Stimulated activated CD4-positive, alpha-beta T cell treated with anti-CD3 and anti-CD28 coated beads, Interleukin-2, amount 100 ng/mL, for 24 hours (primary cell): ENCODE measurements at regions not wholly inside any gene's neighbourhood (a gene's known extent, or its start where the extent isn't known, plus 50 kb on each side); places are given as distances from the start of the nearest gene placed in this dataset.
"Not testable (repeated sequence)": the region's sequence is repeated elsewhere in the genome, so short reads cannot be mapped to it uniquely, and the experiment has no call there.

Experiments used
- DNase-seq, 2 donors: peaks; one replicate each; pipeline ENCODE4 v3.0.0-alpha.2; 2020

DNA sequence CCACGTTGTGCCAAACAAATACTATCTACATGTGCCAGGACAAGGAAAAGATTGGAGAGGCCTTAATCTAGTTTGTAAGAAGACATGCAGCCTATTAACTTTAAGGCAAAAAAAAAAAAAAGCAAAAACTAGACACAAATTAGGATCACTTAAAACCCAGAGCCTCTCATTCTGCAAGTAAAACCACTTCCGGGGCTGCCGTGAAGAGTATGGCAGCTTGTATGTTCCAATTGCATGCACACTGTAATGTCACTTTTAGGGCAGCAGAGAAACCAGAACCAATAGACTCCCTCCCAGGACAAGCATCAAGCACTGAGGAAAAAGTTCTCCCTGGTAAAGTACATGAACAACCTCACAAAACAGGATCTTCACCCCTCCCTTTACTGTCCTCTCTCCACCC is 70.6 kb downstream of the RSL24D1 start:
- DNase-seq, result no peak

DNA sequence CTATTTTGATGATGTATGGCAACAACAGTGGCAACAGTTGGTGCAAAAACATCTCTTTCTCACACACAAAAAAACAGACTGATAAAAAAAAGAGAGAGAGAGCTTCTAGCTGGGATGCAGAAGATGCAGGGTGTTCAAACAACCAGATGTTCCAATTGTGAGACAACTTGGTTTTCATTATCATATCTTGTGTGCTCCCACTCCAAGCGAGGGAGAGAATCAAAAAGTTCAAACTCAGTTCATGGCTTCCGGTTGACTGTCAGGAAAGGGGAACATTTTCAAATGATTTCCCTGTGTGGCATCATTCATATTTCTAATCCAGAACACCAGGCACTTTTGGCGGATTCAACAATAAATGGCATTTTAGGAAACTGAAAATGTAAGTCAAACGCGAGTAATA is 72.1 kb downstream of the RSL24D1 start:
- DNase-seq, result no peak

DNA sequence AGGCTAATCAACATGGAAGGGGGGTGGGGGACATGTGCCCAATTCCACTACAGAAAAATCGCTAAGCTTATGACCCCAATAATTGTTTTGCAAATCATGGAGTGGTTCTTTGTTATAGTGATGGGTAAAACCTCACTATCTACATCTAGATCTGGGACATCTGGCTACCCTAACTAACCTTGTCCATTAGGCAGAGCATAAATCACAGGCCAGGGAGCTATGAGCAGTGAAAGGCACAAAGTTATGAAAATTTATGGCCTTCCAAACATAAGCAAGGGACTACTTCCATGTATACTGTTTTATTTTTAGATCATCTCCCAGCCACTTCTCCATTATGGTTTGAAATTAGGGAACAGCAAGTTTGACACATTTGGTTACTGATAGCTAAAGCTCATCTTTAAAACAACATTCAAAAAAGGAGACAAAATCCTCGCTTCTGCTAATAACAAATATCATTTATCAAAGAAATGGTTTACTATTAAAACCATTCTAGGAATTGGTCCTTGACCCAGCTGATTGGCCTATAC is 78.3 kb downstream of the RSL24D1 start:
- no peak for DNase-seq

DNA sequence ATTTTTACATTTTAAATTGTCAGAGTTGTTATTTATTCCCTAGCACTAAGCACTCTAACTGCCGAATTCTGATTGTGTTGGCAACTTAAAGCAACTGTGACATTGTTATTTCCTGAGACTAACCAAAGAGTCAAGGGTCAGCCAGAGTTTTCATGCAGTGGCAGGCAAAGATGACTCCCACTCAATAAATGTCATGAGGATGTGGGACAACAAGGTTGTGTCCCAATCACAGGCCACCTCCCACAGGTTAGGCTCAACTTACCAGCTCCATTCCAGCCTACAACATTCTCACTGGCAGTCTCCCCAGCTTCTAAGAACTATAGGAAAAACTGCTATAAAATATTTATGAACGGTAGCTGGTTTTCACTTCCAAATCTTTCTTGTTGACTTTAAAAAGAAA is 80.1 kb downstream of the RSL24D1 start:
- no peak for DNase-seq

DNA sequence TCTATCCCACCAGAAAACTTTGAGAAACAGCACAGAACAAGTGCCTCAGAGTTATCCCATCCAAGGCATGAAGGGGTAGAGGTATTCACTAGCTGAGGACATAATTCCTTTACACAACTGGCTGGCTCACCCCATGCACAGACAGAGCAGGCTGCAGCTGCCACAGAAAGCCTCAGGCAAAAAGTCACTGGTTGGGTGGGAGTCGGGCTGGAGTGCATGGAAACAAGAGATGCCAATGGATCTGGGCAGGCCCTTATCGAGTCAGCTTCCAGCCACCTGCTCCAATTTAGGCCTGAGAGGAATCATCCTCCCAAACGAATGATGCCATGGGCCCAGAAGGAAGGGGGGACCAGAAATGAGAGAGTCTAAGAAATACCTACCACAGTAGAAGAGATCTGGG is 83.0 kb downstream of the RSL24D1 start:
- no peak for DNase-seq

DNA sequence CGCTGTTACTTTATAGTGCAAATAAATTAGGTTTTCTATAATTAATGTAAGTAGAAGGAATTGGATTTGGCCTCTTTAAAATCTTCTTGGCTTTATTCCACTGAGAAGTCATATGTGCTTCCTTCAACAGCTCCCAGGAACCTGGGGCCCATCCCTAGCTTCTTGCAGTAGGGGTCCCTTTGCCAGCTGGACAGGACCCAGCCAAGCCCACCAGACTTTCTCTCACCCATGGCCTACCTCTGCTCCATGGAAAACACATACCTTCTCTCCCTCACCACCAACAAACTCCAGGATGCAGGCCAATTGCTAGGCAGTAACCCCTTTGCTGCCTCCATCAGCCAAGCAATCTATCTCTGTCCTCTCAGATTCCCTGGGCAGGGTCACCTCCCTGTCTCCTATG is 84.0 kb downstream of the RSL24D1 start:
- no peak for DNase-seq

DNA sequence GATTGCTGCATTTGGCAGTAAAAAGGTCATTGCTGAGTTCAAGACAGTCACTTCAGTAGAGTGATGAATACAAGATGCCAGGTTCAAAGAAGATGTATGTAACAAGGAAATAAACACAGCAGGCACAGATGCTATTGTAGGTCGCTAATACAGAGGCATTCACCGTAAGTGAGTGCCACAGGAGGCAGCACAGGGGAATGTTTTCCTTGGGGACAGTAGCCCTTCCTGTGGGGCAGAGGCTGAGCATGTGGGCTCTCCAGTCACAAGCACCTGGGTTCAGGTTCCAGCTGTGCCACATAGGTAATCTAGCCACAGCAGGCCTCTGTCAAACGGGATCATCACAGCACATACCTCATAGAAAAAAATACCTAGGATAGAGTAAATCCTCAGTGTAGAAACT is 86.3 kb downstream of the RSL24D1 start:
- DNase-seq, result no peak

DNA sequence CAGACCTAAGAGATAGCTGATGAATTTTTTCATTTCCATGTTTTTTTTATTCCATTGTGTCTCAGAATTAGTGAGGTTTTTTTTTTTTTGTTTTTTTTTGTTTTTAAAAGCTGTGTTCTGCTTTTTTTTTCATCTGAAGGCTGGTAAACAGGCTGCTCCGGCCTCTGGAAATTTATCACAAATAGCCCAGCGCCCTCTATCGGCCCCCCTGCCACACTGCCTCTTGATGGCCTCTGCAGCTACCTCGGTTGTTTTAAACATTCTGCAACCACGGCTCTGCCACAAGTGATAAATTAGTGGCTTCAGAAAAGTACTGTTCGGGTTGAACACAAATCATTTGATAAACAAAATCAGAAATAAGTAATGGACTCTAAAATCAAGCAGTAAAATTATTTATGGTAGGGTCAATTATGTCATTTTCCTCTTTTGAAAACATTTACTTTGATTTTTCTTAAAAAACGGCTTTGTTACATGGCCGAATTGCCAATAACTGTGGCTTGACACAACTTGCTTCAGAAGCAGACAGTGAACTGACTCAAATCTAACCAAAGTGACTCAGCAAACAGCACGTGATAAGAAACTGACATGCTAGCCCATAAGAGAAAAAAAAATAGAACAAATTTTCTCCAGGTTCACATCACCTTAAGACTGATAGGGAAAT is 87.8 kb downstream of the RSL24D1 start:
- peak; percentile 54 to 71 for DNase-seq

DNA sequence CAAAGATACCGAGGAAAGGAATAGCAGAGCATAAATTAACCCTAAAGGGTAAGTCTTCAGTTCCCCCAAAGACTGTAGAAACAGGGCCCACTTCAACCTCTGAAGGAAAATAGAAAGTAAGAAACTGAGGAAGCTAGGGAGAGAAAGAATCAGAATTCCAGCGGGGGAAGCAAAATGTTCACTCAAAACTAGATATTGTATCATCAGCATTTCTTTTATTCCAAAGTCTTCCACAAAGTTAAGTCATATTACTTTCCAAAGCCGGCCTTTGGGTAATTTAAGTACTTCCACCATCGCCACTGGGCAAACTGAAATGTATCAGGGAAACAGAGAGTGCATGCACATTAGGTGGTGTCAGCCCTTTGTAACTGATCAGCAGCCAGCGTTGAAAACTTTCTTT is 88.3 kb downstream of the RSL24D1 start:
- no peak for DNase-seq

DNA sequence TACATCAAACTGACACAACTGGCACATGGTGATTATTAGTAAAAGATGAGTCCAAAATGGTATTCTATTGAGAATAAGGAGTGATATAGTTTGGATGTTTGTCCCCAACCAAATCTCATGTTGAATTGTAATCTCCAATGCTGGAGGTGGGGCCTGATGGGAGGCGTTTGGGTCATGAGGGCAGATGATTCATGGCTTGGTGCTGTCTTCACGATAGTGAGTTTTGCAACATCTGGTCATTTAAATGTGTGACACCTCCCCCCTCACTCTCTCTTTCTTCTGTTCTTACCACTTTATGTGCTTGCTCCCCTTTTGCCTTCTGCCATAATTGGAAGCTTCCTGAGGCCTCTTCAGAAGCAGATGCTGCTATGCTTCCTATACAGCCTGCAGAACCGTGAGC is 90.6 kb downstream of the RSL24D1 start:
- DNase-seq, result no peak

DNA sequence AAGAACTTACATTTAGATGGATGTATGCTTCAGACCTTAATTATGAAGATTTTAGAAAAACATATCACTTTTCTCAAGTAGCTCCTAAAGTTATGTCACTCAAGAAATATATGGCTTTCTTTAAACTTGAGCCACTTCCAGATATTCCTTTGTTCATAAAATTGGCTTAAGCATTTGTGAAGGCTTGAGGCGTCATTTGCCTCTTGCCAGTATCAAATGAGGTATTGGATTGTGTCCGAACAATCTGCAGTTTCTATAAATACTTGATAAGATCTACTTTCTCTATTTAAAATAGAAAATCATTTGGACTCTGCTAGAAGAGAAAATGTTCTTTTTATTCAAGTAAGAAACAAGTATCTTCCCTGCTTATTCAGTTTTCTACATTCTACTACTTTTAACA is 102.6 kb downstream of the RSL24D1 start:
- no peak for DNase-seq

DNA sequence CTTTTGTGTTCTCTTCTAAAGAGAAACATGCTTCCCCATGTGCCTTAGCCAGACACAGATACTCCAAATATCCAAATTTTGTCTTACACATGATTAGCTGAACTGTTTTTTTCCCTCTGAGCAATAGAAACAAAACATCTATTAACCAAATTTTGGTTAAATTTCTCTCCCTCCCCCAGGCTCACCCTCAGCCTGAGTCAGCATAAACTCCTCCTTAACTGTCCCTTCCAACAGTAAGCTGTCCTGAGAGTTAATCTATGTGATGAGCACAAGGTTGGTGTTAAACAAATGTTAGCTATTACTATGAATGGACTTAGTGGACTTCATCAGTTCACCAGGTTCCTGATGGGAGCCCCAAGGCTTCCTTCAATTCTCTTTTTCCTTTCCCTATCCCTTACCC is 108.5 kb downstream of the RSL24D1 start:
- DNase-seq, result no peak

DNA sequence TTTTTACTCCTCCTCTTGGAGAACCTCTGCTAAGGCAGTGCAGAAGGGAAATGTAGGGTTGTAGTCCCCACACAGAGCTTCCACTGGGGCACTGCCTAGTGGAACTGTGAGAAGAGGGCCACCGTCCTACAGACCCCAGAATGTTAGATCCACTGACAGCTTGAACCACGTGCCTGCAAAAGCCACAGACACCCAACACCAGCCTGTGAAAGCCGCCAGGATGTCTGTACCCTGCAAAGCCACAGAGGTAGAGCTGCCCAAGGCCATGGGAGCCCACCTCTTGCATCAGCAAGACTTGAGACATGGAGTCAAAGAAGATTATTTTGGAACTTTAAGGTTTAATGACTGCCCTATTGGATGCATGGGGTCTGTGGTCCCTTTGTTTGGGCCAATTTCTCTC is 112.1 kb downstream of the RSL24D1 start:
- no peak for DNase-seq

DNA sequence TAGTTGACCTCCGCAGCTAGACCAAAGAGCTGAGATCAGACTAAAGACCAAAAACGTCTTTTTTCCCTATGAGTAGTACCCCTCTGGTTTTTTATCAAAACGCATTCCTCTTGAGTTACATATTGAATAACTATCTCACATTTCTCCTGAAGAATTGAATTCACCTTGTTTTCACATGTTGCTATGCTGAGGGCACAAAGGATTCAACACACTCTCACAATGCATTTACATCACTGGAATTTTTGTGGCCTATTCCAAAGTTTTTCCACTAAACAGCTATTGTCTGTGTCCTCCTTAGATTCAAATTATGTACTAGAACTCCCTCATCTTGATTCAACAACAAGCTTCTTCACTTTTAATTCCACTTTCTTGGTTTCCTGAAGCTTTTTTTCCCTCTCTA is 112.5 kb downstream of the RSL24D1 start:
- no peak for DNase-seq

DNA sequence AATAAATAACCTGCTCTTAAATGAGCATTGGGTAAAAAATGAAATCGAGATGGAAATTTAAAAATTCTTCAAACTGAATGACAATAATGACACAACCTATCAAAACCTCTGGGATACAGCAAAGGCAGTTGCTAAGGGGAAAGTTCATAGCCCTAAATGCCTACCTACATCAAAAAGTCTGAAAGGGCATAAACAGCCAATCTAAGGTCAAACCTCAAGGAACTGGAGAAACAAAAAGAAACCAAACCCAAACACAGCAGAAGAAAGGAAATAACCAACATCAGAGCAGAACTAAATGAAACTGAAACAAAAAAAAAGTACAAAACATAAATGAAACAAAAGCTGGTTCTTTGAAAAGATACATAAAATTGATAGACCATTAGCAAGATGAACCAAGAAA is 119.7 kb downstream of the RSL24D1 start:
- DNase-seq, result not testable (repeated sequence)

DNA sequence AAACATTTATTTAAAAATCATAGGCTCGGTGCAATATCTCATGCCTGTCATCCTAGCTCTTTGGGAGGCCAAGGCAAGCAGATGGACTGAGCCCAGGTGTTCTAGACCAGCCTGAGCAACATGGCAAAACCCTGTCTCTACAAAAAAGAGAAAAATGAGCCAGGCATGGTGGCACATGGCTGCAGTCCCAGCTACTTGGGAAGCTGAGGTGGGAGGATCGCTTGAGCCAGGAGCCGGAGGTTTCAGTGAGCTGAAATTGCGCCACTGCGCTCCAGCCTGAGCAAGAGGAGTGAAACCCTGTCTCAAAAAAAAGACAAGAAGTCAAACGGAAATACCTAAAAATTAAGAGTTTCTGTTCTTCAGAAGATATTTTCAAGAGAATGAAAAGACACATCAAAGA is 122.3 kb downstream of the RSL24D1 start:
- DNase-seq, result no peak

DNA sequence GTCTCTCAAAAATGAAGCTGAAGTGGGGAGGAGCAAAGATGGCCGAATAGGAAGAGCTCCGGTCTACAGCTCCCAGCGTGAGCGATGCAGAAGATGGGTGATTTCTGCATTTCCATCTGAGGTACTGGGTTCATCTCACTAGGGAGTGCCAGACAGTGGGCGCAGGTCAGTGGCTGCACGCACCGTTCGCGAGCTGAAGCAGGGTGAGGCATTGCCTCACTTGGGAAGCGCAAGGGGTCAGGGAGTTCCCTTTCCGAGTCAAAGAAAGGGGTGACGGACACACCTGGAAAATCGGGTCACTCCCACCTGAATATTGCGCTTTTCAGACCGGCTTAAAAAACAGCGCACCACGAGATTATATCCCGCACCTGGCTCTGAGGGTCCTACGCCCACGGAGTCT is 132.8 kb downstream of the RSL24D1 start:
- DNase-seq, result not testable (repeated sequence)

DNA sequence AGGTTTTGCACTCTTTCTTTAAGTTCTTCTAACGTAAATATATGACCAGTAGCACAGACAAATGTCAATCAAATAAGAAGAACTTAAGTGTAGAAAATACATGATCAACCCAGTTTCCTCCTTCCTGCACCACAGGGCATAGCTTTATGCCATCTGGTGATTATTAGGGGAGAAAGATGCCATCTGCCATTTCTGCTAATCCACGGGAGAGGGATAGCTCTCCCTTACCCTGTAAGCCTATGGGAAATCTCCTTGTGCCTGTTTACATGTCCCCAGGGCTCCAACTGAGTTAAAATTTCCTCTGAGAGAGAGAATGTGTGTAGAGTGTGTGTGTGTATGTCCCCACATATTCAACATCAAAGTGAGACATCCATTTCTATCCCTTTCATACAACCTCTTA is 135.9 kb downstream of the RSL24D1 start:
- no peak for DNase-seq

DNA sequence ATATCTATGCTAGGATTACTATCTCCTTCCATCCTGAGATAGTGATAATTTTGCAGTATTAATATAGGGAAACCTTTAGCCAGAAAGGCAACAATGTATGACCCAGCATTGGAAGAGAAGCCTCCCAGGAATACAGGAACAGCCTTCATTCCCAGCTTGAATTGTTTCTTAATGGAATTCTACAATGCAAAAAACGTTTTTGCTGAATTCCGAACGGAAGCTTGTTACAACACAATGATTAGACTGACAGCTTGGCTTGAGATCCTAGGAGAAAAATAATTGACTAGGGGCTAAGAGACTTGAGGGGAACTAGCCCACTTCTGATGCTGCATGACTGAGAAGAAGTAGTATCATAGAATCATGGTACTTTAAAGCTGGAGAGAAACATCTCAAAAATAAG is 140.2 kb downstream of the RSL24D1 start:
- DNase-seq, result no peak

DNA sequence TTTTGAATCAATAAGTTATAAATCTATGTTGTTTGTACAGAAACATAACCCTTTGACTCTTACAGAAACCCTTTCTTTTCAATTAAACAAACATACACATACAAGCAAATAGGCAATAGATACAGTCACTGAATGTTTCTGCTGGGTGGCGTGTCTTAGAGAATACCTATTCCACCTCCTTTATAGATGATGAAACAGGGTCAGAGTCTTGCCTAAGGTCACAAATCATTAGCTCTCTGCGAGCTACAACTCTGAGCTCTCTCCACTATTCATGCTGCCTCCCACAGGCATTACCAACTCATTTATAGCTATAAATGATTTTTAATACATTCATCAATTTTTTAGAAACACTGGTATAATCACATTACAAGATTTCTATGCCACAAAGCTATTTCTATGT is 152.6 kb downstream of the RSL24D1 start:
- DNase-seq, result no peak

DNA sequence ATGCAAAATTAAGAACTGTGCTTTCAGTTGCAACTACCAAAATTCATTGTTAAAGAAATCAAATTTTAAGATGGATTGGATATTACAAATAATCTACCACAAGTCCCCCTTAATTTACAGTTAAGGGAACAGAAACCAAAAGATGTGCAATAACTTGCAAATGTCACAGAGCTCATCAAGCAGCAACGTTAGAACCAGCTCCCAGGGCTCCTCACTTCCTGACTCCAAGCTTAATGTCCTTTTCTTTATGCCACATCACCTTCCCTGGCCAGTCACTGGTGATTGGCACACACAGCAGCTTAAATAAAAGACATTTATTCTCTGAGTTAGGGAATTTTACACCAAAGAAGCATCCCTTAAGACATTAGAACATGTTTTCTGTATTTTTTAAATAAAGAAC is 159.7 kb downstream of the RSL24D1 start:
- DNase-seq, result no peak

DNA sequence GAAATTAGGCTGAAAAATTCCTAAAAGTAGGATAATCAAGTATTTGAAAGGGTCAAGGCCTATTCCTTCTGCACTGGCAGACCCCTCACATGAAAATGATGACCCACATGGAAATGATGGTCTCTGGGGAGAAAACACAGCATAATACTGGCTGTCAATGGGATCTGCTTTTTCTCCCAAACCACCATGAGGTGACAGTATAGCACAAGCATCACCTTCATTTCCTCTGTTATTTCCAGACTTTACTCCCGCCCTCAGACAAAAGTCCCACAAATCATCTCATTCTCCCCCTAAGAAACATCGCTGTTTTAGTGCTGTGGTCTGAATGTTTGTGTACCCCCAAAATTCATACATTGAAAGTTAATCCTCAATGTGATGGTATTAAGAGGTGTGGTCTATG is 161.0 kb downstream of the RSL24D1 start:
- no peak for DNase-seq

DNA sequence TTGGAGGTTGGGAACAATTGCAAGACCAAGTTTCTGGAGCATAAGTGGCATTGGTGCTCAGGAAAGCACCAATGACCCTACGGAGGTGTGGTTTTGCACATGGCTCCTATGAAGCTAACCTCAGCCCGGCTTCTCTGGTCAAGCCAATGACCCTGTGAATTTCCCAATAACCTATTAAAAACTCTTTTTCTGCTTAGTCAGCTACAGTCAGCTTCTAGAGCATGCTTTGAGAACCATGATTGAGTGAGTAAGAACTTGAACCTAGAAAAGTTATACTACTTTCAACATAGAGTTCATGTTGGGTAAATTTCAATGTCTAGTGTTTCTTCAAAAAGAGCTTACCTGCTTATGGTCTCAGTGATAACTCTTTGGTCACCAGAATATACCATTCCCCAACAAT is 163.2 kb downstream of the RSL24D1 start:
- DNase-seq, result no peak

DNA sequence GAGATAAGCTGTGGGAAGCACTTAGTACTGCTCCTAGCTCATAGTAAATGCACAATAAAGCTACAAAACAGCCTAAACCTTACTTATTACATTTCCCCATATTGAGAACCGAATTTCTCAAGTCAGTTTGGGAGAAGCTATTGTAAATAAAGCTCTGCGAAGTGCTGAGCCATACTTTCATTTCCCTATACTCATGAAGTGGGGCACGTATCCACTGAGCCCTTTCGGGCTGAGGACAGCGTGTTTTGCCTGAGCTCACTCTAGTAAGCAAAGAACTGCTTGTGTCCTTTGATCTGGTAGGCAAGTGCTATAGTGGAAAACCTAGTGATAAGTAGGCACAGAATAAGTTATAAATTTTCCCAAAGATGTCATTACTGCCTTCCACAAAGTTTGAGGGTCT is 165.0 kb downstream of the RSL24D1 start:
- no peak for DNase-seq

DNA sequence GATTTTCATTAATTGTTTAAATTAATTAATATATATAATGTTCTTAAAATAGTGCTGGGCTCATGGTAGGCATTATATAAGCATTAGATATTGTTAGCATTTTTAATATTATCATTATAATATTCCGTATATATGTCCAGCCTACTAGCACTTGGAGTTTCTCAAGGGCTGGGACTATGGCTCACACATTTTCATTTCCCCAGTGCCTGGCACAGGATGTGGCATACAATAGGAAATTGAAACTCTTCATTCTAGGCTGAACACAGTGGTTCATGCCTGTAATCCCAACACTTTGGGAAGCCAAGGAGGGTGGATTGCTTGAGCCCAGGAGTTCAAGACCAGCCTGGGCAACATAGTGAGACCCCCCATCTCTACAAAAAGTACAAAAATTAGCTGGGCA is 170.4 kb downstream of the RSL24D1 start:
- no peak for DNase-seq

DNA sequence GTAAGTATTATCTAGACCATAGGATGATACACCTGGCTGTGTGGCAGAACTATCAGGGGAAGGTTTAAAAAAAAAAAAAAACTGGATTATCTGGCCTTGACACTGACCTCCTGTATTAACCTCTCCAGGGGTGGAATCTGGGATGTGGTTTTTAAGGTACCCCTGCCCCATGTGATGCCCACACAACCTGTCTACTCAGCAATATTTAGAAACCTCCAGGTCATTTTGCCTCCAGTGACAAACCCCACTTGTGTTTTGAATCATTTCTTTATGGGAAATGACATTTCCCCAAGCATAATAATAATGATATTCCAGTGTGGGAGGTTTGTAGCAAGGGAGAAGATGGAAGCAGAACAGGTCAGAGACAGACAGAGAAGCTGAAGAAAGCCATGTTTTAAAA is 179.1 kb downstream of the RSL24D1 start:
- DNase-seq, result no peak
